Hematopoietic multipotent progenitor cell treated with erythropoietin and hydrocortisone succinate and interleukin-3 and kit ligand, for 15 days (in vitro differentiated cells): ENCODE measurements at regions not wholly inside any gene's neighbourhood (a gene's known extent, or its start where the extent isn't known, plus 50 kb on each side); places are given as distances from the start of the nearest gene placed in this dataset.
"Not testable (repeated sequence)": the region's sequence is repeated elsewhere in the genome, so short reads cannot be mapped to it uniquely, and the experiment has no call there.

Source experiments
- DNase-seq: peaks from one replicate; pipeline ENCODE4 v3.0.0-alpha.2; 2015; ENCODE audit warnings: low spot score

GRCh38 chr22:48817491-48817890, 1010.2 kb downstream of the BRD1 start:
- DNase-seq, result not testable (repeated sequence)

- no peak for DNase-seq
Measured at GRCh38 chr22:48811885-48812284, 1015.8 kb downstream of the BRD1 start.

- DNase-seq, result no peak
Measured at GRCh38 chr22:48808038-48808960, 1019.4 kb downstream of the BRD1 start.

GRCh38 chr22:48807155-48807554, 1020.5 kb downstream of the BRD1 start:
- no peak for DNase-seq

DNA sequence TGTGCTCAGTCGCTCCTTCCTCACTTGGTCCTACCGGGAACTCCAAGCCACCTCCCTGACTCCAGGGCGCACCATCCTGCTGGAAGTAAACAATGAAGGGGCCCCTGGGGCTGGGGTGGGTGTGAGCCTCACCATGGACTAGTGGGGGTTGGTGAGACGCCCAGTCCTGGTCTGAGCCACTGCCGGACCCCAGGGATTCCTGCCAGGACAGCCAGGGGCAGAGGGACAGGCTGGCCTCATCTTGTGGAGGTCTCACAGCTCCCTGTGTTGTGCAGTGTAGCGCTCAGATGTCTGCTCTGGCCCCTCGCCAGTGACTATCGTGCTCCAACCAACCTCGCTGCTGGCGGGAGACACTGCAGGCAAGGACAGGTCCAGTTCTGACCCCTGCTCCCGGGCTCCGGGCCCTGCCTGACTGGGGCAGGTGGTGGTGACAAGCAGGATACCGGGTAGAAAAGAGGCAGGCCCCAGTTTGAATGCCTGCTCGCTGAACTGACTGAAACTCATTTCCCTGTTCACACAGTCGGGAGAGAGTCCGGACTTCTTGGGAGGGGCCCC, 1021.4 kb downstream of the BRD1 start:
- no peak for DNase-seq

GRCh38 chr22:48805516-48805915, 1022.2 kb downstream of the BRD1 start:
- no peak for DNase-seq

- no peak for DNase-seq
Measured at GRCh38 chr22:48804811-48805301, 1022.8 kb downstream of the BRD1 start.

DNA sequence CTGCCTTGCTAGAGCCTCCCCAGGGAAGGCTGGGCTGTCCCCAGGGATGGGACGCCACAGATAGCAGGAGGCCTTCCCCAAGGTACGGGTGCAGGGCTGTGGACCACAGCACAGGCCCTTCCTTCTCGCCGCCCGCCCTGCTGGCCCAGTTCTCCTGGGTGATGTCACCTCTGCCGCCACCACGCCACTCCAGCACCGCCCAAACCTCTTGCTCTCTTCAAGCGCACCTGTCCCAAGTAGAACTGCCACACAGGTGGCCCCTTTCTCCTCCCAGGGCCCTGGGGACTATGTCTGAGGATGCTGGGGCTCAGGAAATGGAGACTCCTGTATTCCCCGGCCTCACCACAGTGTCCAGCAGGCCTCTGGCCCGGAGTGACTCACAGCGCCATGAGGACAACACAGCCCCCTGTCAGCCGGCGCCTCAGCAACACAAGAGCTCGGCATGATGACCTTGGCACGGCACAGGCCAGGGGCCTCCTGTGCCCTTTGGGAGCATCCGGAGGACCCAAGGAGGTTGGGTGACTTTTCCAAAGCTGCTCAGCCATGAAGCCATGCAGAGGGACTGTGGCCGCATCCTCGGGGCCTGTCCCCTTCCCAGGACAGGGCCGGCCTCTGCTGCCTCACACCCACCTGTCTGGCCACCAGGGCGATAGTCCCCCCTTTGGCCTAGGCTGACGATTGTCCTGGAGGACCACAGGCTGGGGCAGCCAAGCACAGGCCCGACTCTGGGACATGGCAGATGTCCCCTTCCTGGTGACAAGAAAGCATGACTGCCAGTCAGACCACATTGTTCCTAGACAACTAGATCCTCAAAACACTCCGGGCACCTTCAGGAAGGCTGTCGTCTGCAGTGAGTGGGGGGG, 1023.5 kb downstream of the BRD1 start:
- DNase-seq, result no peak

GRCh38 chr22:48803171-48803947, 1024.3 kb downstream of the BRD1 start:
- DNase-seq, result no peak

- no peak for DNase-seq
Measured at GRCh38 chr22:48802576-48802975, 1025.1 kb downstream of the BRD1 start.

DNA sequence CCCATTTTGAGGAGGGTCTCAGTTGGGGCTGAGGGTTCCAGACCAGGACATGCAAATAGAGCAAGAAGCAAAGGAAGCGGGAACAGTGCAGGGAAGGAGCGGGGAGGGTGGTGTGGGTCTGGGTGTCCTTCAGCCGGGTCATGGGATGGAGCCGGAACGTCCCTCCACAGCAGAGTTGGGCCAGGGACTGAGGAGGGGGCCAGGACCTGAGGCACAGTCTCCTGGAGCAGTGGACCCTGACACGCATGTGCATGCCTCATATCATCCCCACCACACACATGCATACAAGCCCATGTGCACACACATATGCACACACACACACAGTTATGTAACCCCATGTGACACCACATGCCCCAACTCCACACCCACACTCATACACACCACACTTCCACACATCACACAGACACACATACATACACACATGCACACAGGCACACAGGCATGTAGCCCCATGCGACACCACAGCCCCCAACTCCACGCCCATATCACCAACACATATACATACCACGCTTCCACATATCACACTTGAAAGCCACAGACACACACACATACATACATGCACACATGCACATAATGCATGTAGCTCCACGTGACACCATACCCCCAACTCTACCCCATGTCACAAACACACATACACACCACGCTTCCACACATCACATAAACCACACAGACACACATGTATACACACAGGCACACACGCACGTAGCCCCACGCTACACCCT, 1026.6 kb downstream of the BRD1 start:
- DNase-seq, result no peak

DNA sequence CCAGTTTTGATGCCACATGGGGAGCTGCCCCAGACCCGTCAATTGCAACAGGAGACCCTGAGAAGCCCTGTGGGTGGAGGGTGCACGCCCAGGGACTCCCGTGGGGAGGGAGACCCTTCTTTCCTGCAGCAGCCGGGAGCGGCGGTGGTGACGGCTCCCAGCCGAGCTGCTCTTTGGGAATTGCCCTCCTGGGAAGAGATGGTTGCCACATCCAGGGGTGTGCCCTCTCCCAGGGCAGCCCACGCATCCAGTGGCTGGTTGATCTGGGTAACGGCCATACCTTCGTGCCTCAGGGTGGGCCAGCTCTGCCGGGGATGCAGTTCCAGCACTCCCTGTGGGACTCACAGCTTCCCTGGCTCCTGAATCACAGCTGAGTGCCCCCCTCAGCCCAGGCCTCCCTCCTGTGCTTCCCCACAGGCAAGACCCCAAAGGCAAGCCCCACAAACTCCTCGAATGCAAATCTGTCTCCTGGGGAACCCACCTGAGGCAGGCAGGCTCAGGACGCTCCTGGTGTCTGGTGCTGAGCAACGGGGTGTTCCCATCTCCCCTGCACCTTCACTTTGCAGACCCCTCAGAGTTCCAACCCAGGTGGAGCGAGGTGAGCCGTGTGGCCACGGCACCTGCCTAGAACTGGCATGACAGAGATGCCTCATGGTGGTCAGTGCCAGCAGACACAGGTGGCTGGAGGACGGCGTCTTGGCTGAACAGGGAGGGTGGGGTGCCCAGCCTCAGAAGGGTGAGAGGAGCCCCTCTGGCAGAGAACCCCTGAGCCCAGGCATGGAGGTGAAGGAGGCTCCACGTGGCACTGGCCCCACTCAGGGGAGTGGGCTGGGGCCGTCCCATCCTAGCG, 1027.4 kb downstream of the BRD1 start:
- DNase-seq, result no peak

DNA sequence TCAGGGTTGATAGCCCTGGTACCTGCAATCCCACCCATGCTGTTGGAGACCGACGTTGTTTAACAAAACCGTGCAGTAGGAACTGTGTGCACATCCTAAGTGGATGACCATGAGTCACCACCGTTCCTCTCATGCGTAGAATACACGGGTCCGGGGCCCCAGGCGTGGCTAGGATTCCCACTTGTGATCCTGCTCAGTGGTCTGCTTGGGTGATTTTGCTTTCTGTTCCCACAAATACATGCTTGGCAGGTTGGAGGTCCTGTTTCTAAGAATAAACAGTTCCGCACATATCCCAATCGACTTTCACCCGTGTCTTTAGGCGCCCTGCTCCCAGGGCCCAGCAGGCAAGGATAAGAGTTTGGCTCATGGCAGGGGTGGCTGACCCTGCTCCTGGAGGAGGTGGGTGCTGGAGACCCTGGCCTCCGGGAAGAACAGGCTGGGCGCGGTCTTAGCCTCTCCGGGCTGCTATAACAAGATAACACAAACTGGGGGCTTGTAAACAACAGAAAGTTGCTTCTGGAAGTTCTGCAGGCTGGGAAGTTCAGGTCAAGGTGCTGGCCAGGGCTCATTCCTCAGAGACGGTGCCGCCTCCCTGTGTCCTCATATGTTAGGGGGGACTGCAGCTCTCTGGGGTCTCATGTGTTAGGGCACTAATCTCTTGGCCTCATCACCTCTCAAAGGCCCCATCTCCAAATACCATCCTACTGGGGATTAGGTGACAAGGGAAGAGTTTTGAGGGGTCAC, 1028.3 kb downstream of the BRD1 start:
- no peak for DNase-seq

DNA sequence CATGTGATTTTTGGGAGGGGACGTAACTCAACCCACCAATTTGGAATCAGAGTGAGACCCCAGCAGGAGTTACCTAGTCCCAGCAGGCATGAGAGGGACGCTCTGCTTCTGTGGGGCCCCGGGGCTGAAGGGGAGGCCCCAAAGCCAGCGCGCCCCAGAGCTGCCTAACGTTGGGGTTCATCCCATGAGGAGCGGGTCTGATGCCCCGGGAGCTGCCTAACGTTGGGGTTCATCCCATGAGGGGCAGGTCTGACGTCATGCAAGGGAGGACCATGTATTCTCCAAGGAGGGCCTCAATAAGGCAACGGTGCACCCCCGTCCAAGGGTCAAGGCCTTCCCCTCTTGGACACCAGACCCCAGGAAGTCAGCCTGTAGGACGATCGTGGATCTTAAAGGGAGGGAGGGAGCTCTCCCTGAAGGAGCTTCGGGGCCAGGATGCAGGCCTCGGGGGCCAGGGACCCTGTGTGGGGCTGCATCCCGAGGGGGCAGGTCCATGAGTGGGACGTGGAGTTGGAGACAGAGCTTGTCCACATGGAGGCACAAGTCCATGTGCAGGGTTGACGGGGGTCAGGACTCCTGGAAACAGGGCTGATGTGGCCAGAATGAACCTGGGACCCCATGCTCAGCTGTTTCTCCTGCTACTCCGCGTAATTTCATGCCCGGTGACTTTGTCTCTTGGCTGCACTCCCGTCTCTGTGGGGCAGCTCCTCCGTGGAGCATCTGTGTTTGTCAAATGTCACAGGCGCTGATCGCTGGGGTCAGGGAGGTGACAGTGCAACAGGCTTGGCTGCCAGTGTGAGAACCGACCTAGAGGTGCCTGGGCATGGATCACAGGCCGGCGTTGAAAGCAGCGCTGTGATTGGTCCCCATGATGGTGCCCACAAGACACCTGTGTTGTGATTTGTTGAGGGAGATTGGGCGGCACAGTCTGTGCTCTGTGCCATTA, 1029.1 kb downstream of the BRD1 start:
- no peak for DNase-seq

DNA sequence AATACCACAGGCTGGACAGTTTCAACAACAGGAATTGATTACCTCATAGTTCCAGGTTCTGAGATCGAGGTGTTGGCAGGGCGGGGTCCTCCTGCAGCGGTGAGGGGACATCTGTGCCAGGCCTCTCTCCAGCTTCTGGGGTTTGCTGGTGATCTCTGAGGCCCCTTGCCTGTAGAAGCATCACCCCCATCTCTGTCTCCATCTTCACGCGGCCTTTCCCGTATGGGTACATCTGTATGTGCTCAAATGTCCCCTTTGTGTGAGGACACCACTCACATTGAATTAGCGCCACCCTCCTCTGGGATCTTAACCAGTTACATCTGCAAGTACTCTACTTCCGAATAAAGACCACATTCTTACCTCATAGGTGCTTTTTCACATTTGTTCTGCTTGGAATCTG, 1029.9 kb downstream of the BRD1 start:
- no peak for DNase-seq

GRCh38 chr22:48796310-48797015, 1031.2 kb downstream of the BRD1 start:
- DNase-seq, result no peak

DNA sequence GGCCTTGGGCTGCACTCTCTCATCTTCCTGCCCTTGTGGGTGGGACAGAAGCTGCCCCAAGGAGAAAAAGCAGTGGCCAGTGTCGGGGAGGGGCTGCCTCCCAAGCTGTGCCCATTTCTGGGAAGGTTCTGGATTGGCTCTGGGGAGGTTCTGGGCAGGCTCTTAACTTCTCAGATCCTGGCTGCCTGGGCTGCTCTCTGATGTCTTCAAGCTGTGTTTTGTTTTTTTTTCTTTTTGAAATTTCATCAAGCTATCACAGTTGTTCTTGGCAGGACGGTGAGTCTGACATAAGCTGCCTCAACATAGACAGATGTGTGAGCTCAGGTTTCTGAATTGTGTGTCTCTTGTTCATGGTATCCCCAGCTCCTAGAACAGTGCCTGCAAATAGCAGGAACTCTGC, 1032.0 kb downstream of the BRD1 start:
- DNase-seq, result no peak

GRCh38 chr22:48794906-48795305, 1032.8 kb downstream of the BRD1 start:
- DNase-seq, result no peak
